Esophagus muscularis mucosa (tissue), 4 donors: ENCODE measurements at regions not wholly inside any gene's neighbourhood (a gene's known extent, or its start where the extent isn't known, plus 50 kb on each side); places are given as distances from the start of the nearest gene placed in this dataset.

Experiments
- EP300 ChIP-seq: sonication (generic); formaldehyde crosslinking; IDR thresholded peaks from one replicate; pipeline ENCODE4 v1.6.1; 2017; ENCODE audit warnings: antibody characterized with exemption
- POLR2A ChIP-seq: fragments of 450-650 bp; IDR thresholded peaks from one replicate; pipeline ENCODE4 v1.6.1; 2017; ENCODE audit warnings: antibody characterized with exemption, moderate library complexity, mild to moderate bottlenecking, low read depth
- TF ChIP-seq, protein P1 (sequence below), 3 experiments: fragments of 200-600 bp in 2 of 3; fragments of 450-650 bp in 1 of 3; sonication (generic) in 2 of 3; IDR thresholded peaks; one replicate each; pipeline ENCODE4 v1.5.1; 2017 to 2019; ENCODE audit warnings: antibody characterized with exemption in 3 of 3, mild to moderate bottlenecking in 2 of 3, moderate library complexity in 1 of 3

DNA sequence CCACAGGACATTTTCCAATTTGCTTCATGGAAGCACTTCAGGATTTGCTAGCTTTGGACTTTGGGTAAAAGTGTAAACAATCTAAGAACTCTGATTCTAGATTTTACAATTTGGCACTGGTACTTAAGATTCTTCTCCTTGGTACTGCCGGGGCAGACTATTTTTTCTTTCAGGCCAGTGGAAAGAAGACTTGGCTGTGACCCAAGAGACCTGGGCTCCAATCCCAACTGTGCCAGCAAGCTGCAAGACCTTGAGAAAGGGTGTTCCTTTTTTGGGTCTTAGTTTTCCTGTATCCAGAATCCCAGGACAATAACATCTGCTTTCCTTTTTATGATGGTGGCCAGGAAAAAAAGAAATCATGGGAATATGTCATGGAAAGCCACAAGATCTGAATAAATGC lies 148.1 kb upstream of the CRY1 start:
- TF ChIP-seq, protein P1, sequence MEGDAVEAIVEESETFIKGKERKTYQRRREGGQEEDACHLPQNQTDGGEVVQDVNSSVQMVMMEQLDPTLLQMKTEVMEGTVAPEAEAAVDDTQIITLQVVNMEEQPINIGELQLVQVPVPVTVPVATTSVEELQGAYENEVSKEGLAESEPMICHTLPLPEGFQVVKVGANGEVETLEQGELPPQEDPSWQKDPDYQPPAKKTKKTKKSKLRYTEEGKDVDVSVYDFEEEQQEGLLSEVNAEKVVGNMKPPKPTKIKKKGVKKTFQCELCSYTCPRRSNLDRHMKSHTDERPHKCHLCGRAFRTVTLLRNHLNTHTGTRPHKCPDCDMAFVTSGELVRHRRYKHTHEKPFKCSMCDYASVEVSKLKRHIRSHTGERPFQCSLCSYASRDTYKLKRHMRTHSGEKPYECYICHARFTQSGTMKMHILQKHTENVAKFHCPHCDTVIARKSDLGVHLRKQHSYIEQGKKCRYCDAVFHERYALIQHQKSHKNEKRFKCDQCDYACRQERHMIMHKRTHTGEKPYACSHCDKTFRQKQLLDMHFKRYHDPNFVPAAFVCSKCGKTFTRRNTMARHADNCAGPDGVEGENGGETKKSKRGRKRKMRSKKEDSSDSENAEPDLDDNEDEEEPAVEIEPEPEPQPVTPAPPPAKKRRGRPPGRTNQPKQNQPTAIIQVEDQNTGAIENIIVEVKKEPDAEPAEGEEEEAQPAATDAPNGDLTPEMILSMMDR (IDR thresholded peaks at IDR 0.05) = no peak
- no peak for TF ChIP-seq EP300
- no peak for TF ChIP-seq POLR2A
